ENCODE measurements at regions not wholly inside any gene's neighbourhood (a gene's known extent, or its start where the extent isn't known, plus 50 kb on each side); places are given as distances from the start of the nearest gene placed in this dataset.

GRCh38 chr10:52956461-52956860 is 183.9 kb upstream of the MBL2 start:
- Mint-ChIP-seq H3K9me3 (peaks cover 2 to 21% (median 14%) of the 10 kb centered on the region in 8 donors), H3K27me3 (no peaks in the 10 kb centered on the region), H3K27ac (no peak overlapping the region), H3K4me3 (no peak overlapping the region), H3K4me1 (no peaks in the 10 kb centered on the region), H3K36me3 (no peaks in the 10 kb centered on the region)
- ChIA-PET CTCF (ENCODE audit: partially characterized antibody) (no interaction called here), POLR2A (ENCODE audit: partially characterized antibody) (no interaction called here)
- no peaks in the 10 kb centered on the region for H3K27me3 ChIP-seq (ENCODE audit: insufficient read depth, low read length)
- H3K27ac ChIP-seq (ENCODE audit: low read depth, low read length) = no peak overlapping the region
- H3K4me3 ChIP-seq (ENCODE audit: low read length in 2 of 2) = no peak overlapping the region
- no peaks in the 10 kb centered on the region for H3K4me1 ChIP-seq (ENCODE audit: insufficient read depth, low read length)
- H3K9me3 ChIP-seq (ENCODE audit: control insufficient read depth in 1 of 2, low read length in 2 of 2) = no peaks in the 10 kb centered on the region
- DNase-seq = no peak
- intact Hi-C loops (cut with micrococcal nuclease) = no loop called here
- H3K36me3 ChIP-seq (ENCODE audit: insufficient read depth, low read length) = no peaks in the 10 kb centered on the region

- DNase-seq = no peak
- no peaks in the 10 kb centered on the region for H3K4me1 Mint-ChIP-seq
- intact Hi-C loops (cut with micrococcal nuclease) = no loop called here
- H3K9me3 ChIP-seq (ENCODE audit: control insufficient read depth in 1 of 2, low read length in 2 of 2) = no peaks in the 10 kb centered on the region
- no peaks in the 10 kb centered on the region for H3K27me3 ChIP-seq (ENCODE audit: insufficient read depth, low read length)
- H3K4me3 Mint-ChIP-seq = no peak overlapping the region
- peaks cover 2 to 27% (median 16%) of the 10 kb centered on the region in 8 donors for H3K9me3 Mint-ChIP-seq
- no peaks in the 10 kb centered on the region for H3K36me3 Mint-ChIP-seq
- H3K4me1 ChIP-seq (ENCODE audit: insufficient read depth, low read length) = no peaks in the 10 kb centered on the region
- POLR2A ChIA-PET (ENCODE audit: partially characterized antibody) = no interaction called here
- H3K27ac ChIP-seq (ENCODE audit: low read depth, low read length) = no peak overlapping the region
- H3K27ac Mint-ChIP-seq = no peak overlapping the region
- no peak overlapping the region for H3K4me3 ChIP-seq (ENCODE audit: low read length in 2 of 2)
- no peaks in the 10 kb centered on the region for H3K27me3 Mint-ChIP-seq
- no peaks in the 10 kb centered on the region for H3K36me3 ChIP-seq (ENCODE audit: insufficient read depth, low read length)
- CTCF ChIA-PET (ENCODE audit: partially characterized antibody) = interaction anchor here (0.6 kb wide), 1 partner anchor 521 kb away, joined by 3 read pairs; no protein-coding TSS in a partner anchor
Observed at GRCh38 chr10:52955337-52955736, 182.8 kb upstream of the MBL2 start.

- H3K9me3 Mint-ChIP-seq = peaks cover 2 to 31% (median 18%) of the 10 kb centered on the region in 8 donors
- Histone ChIP-seq H3K27me3 (ENCODE audit: insufficient read depth, low read length) (no peaks in the 10 kb centered on the region), H3K9me3 (ENCODE audit: control insufficient read depth in 1 of 2, low read length in 2 of 2) (no peaks in the 10 kb centered on the region), H3K4me1 (ENCODE audit: insufficient read depth, low read length) (no peaks in the 10 kb centered on the region), H3K36me3 (ENCODE audit: insufficient read depth, low read length) (no peaks in the 10 kb centered on the region), H3K4me3 (ENCODE audit: low read length in 2 of 2) (no peak overlapping the region), H3K27ac (ENCODE audit: low read depth, low read length) (no peak overlapping the region)
- no peaks in the 10 kb centered on the region for H3K27me3 Mint-ChIP-seq
- no peaks in the 10 kb centered on the region for H3K4me1 Mint-ChIP-seq
- no peak overlapping the region for H3K27ac Mint-ChIP-seq
- intact Hi-C loops (cut with micrococcal nuclease) = no loop called here
- DNase-seq = no peak
- CTCF ChIA-PET (ENCODE audit: partially characterized antibody) = no interaction called here
- H3K36me3 Mint-ChIP-seq = no peaks in the 10 kb centered on the region
- no peak overlapping the region for H3K4me3 Mint-ChIP-seq
- POLR2A ChIA-PET (ENCODE audit: partially characterized antibody) = no interaction called here
Observed at GRCh38 chr10:52954407-52954806, 181.8 kb upstream of the MBL2 start.

- DNase-seq = no peak
- intact Hi-C loops (cut with micrococcal nuclease) = no loop called here
- no peaks in the 10 kb centered on the region for H3K27me3 Mint-ChIP-seq
- H3K4me1 ChIP-seq (ENCODE audit: insufficient read depth, low read length) = no peaks in the 10 kb centered on the region
- no peaks in the 10 kb centered on the region for H3K9me3 ChIP-seq (ENCODE audit: control insufficient read depth in 1 of 2, low read length in 2 of 2)
- no peaks in the 10 kb centered on the region for H3K36me3 Mint-ChIP-seq
- no peak overlapping the region for H3K4me3 Mint-ChIP-seq
- no peak overlapping the region for H3K27ac ChIP-seq (ENCODE audit: low read depth, low read length)
- no peak overlapping the region for H3K4me3 ChIP-seq (ENCODE audit: low read length in 2 of 2)
- no peak overlapping the region for H3K27ac Mint-ChIP-seq
- H3K27me3 ChIP-seq (ENCODE audit: insufficient read depth, low read length) = no peaks in the 10 kb centered on the region
- ChIA-PET POLR2A (ENCODE audit: partially characterized antibody) (no interaction called here), CTCF (ENCODE audit: partially characterized antibody) (no interaction called here)
- no peaks in the 10 kb centered on the region for H3K36me3 ChIP-seq (ENCODE audit: insufficient read depth, low read length)
- H3K4me1 Mint-ChIP-seq = no peaks in the 10 kb centered on the region
- H3K9me3 Mint-ChIP-seq = peaks cover 5 to 31% (median 21%) of the 10 kb centered on the region in 8 donors
Observed at GRCh38 chr10:52952391-52953055, 179.9 kb upstream of the MBL2 start.

- CTCF ChIA-PET (ENCODE audit: partially characterized antibody) = no interaction called here
- POLR2A ChIA-PET (ENCODE audit: partially characterized antibody) = no interaction called here
- no peaks in the 10 kb centered on the region for H3K4me1 ChIP-seq (ENCODE audit: insufficient read depth, low read length)
- H3K27me3 ChIP-seq (ENCODE audit: insufficient read depth, low read length) = no peaks in the 10 kb centered on the region
- no peak overlapping the region for H3K27ac ChIP-seq (ENCODE audit: low read depth, low read length)
- Mint-ChIP-seq H3K4me1 (no peaks in the 10 kb centered on the region), H3K27me3 (no peaks in the 10 kb centered on the region), H3K27ac (no peak overlapping the region), H3K9me3 (peaks cover 5 to 33% (median 21%) of the 10 kb centered on the region in 8 donors), H3K4me3 (no peak overlapping the region), H3K36me3 (no peaks in the 10 kb centered on the region)
- no peak overlapping the region for H3K4me3 ChIP-seq (ENCODE audit: low read length in 2 of 2)
- intact Hi-C loops (cut with micrococcal nuclease) = no loop called here
- no peaks in the 10 kb centered on the region for H3K36me3 ChIP-seq (ENCODE audit: insufficient read depth, low read length)
- no peaks in the 10 kb centered on the region for H3K9me3 ChIP-seq (ENCODE audit: control insufficient read depth in 1 of 2, low read length in 2 of 2)
- DNase-seq = no peak
Observed at GRCh38 chr10:52951824-52952223, 179.2 kb upstream of the MBL2 start.

GRCh38 chr10:52950578-52950977 is 178.0 kb upstream of the MBL2 start:
- ChIA-PET CTCF (ENCODE audit: partially characterized antibody) (no interaction called here), POLR2A (ENCODE audit: partially characterized antibody) (no interaction called here)
- Mint-ChIP-seq H3K4me1 (no peaks in the 10 kb centered on the region), H3K9me3 (peaks cover 5 to 35% (median 20%) of the 10 kb centered on the region in 8 donors), H3K36me3 (no peaks in the 10 kb centered on the region), H3K4me3 (no peak overlapping the region), H3K27me3 (no peaks in the 10 kb centered on the region), H3K27ac (no peak overlapping the region)
- Histone ChIP-seq H3K36me3 (ENCODE audit: insufficient read depth, low read length) (no peaks in the 10 kb centered on the region), H3K4me1 (ENCODE audit: insufficient read depth, low read length) (no peaks in the 10 kb centered on the region), H3K27me3 (ENCODE audit: insufficient read depth, low read length) (no peaks in the 10 kb centered on the region), H3K27ac (ENCODE audit: low read depth, low read length) (no peak overlapping the region), H3K4me3 (ENCODE audit: low read length in 2 of 2) (no peak overlapping the region), H3K9me3 (ENCODE audit: control insufficient read depth in 1 of 2, low read length in 2 of 2) (no peaks in the 10 kb centered on the region)
- no peak for DNase-seq
- intact Hi-C loops (cut with micrococcal nuclease) = no loop called here

GRCh38 chr10:52949899-52950298 is 177.3 kb upstream of the MBL2 start:
- no peak overlapping the region for H3K4me3 Mint-ChIP-seq
- H3K27me3 ChIP-seq (ENCODE audit: insufficient read depth, low read length) = no peaks in the 10 kb centered on the region

GRCh38 chr10:52946486-52946885 is 173.9 kb upstream of the MBL2 start:
- CTCF ChIA-PET (ENCODE audit: partially characterized antibody) = no interaction called here
- no peak for DNase-seq
- no peaks in the 10 kb centered on the region for H3K9me3 ChIP-seq (ENCODE audit: control insufficient read depth in 1 of 2, low read length in 2 of 2)
- H3K4me1 ChIP-seq (ENCODE audit: insufficient read depth, low read length) = no peaks in the 10 kb centered on the region
- H3K4me3 ChIP-seq (ENCODE audit: low read length in 2 of 2) = no peak overlapping the region
- no peak overlapping the region for H3K27ac ChIP-seq (ENCODE audit: low read depth, low read length)
- no peaks in the 10 kb centered on the region for H3K4me1 Mint-ChIP-seq
- peaks cover 0 to 26% (median 10%) of the 10 kb centered on the region in 8 donors for H3K9me3 Mint-ChIP-seq
- H3K4me3 Mint-ChIP-seq = no peak overlapping the region
- H3K27ac Mint-ChIP-seq = no peak overlapping the region
- H3K27me3 Mint-ChIP-seq = no peaks in the 10 kb centered on the region
- intact Hi-C loops (cut with micrococcal nuclease) = no loop called here
- no peaks in the 10 kb centered on the region for H3K27me3 ChIP-seq (ENCODE audit: insufficient read depth, low read length)
- H3K36me3 Mint-ChIP-seq = no peaks in the 10 kb centered on the region
- no peaks in the 10 kb centered on the region for H3K36me3 ChIP-seq (ENCODE audit: insufficient read depth, low read length)
- POLR2A ChIA-PET (ENCODE audit: partially characterized antibody) = no interaction called here

More at GRCh38 chr10:52949899-52950298, 177.3 kb upstream of the MBL2 start:
- Mint-ChIP-seq H3K9me3 (peaks cover 5 to 37% (median 19%) of the 10 kb centered on the region in 8 donors), H3K36me3 (no peaks in the 10 kb centered on the region), H3K27me3 (no peaks in the 10 kb centered on the region), H3K27ac (no peak overlapping the region), H3K4me1 (no peaks in the 10 kb centered on the region)
- Histone ChIP-seq H3K36me3 (ENCODE audit: insufficient read depth, low read length) (no peaks in the 10 kb centered on the region), H3K9me3 (ENCODE audit: control insufficient read depth in 1 of 2, low read length in 2 of 2) (no peaks in the 10 kb centered on the region), H3K4me3 (ENCODE audit: low read length in 2 of 2) (no peak overlapping the region), H3K27ac (ENCODE audit: low read depth, low read length) (no peak overlapping the region), H3K4me1 (ENCODE audit: insufficient read depth, low read length) (no peaks in the 10 kb centered on the region)
- POLR2A ChIA-PET (ENCODE audit: partially characterized antibody) = no interaction called here
- DNase-seq = no peak
- intact Hi-C loops (cut with micrococcal nuclease) = no loop called here
- CTCF ChIA-PET (ENCODE audit: partially characterized antibody) = no interaction called here

Measured in CD4-positive, alpha-beta memory T cell (primary cell).